Endothelial cell of umbilical vein (primary cell): ENCODE measurements at regions not wholly inside any gene's neighbourhood (a gene's known extent, or its start where the extent isn't known, plus 50 kb on each side); places are given as distances from the start of the nearest gene placed in this dataset.

Experiments
- BruUV-seq: library from RNA; stranded (reverse); fragments of 400-500 nt; replicated peaks from 2 replicates; lab custom pipeline; 2021; lab: Mats Ljungman, UMichigan
- CTCF ChIA-PET: fragments of 300-600, 350-600 bp; sonication (Branson Sonifier 250); formaldehyde crosslinking; loops from one replicate; lab custom pipeline; 2021; ENCODE audit warnings: antibody characterized with exemption, inconsistent platforms; lab: Charles Lee
- POLR2A ChIA-PET: fragments of 300-600, 350-600 bp; sonication (Branson Sonifier 250); formaldehyde crosslinking; loops from one replicate; lab custom pipeline; 2021; ENCODE audit warnings: antibody characterized with exemption, inconsistent platforms; lab: Charles Lee
- DNase-seq: peaks from one replicate; pipeline ENCODE4 v3.0.0-alpha.2; 2011; ENCODE audit warnings: low read depth, low spot score
- FAIRE-seq: peaks from 2 replicates; lab custom pipeline; 2011; peaks lifted over from hg19 to GRCh38; lab: Jason Lieb, UNC
- H2AFZ ChIP-seq: 2 replicates; pipeline ENCODE4 v1.6.0; 2012; ENCODE audit warnings: low read depth, low read length, control low read depth, inconsistent platforms
- H3K27ac ChIP-seq: 2 replicates; pipeline ENCODE4 v1.5.1; 2011; ENCODE audit warnings: low read depth, mild to moderate bottlenecking, control low read depth, low read length, moderate library complexity; ENCODE audit not compliant: insufficient read depth
- H3K27me3 ChIP-seq, 2 experiments: 2 replicates each; pipeline versions ENCODE4 v1.6.0 to v1.6.1; 2011; ENCODE audit warnings: low read length in 2 of 2, mixed read lengths in 1 of 2; ENCODE audit not compliant: control insufficient read depth in 2 of 2, insufficient read depth in 2 of 2
- H3K36me3 ChIP-seq, 2 experiments: 2 replicates in 1 of 2; 3 replicates in 1 of 2; pipeline ENCODE4 v1.5.1; 2011; ENCODE audit warnings: low read length in 2 of 2, mild to moderate bottlenecking in 1 of 2, moderate library complexity in 1 of 2; ENCODE audit not compliant: control insufficient read depth in 2 of 2, insufficient read depth in 2 of 2; ENCODE audit errors: extremely low read depth in 1 of 2
- H3K4me1 ChIP-seq: 3 replicates; pipeline ENCODE4 v1.5.1; 2011; ENCODE audit warnings: mild to moderate bottlenecking, low read length; ENCODE audit not compliant: control insufficient read depth, insufficient read depth; ENCODE audit errors: extremely low read depth
- H3K4me2 ChIP-seq: 2 replicates; pipeline ENCODE4 v1.6.1; 2011; ENCODE audit warnings: low read length, control low read depth, mixed read lengths; ENCODE audit not compliant: insufficient read depth
- H3K4me3 ChIP-seq, 3 experiments: fragments of 200-600 bp in 1 of 3; sonication (generic), shearing (Covaris generic) in 1 of 3; replicated peaks in 1 of 3; 2 replicates each; pipeline ENCODE4 v1.5.1; 2011 to 2016; ENCODE audit warnings: control low read depth in 3 of 3, low read length in 3 of 3, mild to moderate bottlenecking in 2 of 3, inconsistent platforms in 1 of 3, low read depth in 1 of 3, moderate library complexity in 1 of 3; ENCODE audit not compliant: insufficient read depth in 1 of 3
- H3K79me2 ChIP-seq: 2 replicates; pipeline ENCODE4 v1.6.0; 2012; ENCODE audit warnings: low read length, inconsistent platforms; ENCODE audit not compliant: control insufficient read depth, insufficient read depth
- H3K9ac ChIP-seq: replicated peaks from 2 replicates; pipeline ENCODE3; 2011; ENCODE audit warnings: low read length, control low read depth; ENCODE audit not compliant: insufficient read depth; ENCODE audit errors: extremely low read depth
- H3K9me1 ChIP-seq: replicated peaks from 3 replicates; pipeline ENCODE4 v1.6.0; 2011; ENCODE audit warnings: mild to moderate bottlenecking, low read length; ENCODE audit not compliant: control insufficient read depth, insufficient read depth; ENCODE audit errors: extremely low read depth
- H3K9me3 ChIP-seq: replicated peaks from 2 replicates; pipeline ENCODE4 v1.5.1; 2012; ENCODE audit warnings: low read length, inconsistent platforms; ENCODE audit not compliant: control insufficient read depth, insufficient read depth
- H4K20me1 ChIP-seq: replicated peaks from 2 replicates; pipeline ENCODE3; 2011; ENCODE audit warnings: mild to moderate bottlenecking, low read length; ENCODE audit not compliant: control insufficient read depth, insufficient read depth; ENCODE audit errors: extremely low read depth
- EZH2 ChIP-seq: IDR thresholded peaks from 2 replicates; pipeline ENCODE4 v1.6.1; 2012; ENCODE audit warnings: borderline replicate concordance, low read depth, mild to moderate bottlenecking, moderate library complexity, low read length, inconsistent platforms; ENCODE audit not compliant: severe bottlenecking
- FOS ChIP-seq: IDR thresholded peaks from 2 replicates; pipeline ENCODE4 v1.6.1; 2011; ENCODE audit warnings: mild to moderate bottlenecking, low read length, moderate library complexity, borderline replicate concordance; ENCODE audit not compliant: insufficient read depth
- GATA2 ChIP-seq: IDR thresholded peaks from 2 replicates; pipeline ENCODE4 v1.7.0; 2011; ENCODE audit warnings: low read depth, mild to moderate bottlenecking, moderate library complexity, mixed read lengths, low read length; ENCODE audit not compliant: insufficient read length, insufficient read depth
- JUN ChIP-seq: IDR thresholded peaks from 2 replicates; pipeline ENCODE4 v1.6.1; 2011; ENCODE audit warnings: borderline replicate concordance, low read depth; ENCODE audit not compliant: insufficient read length, insufficient read depth
- MAX ChIP-seq: IDR thresholded peaks from 2 replicates; pipeline ENCODE4 v1.6.1; 2011; ENCODE audit not compliant: insufficient read depth, insufficient read length
- MYC ChIP-seq: IDR thresholded peaks from one replicate; pipeline ENCODE4 v1.6.1; 2011; ENCODE audit warnings: mild to moderate bottlenecking, low read depth, low read length
- POLR2A ChIP-seq: IDR thresholded peaks from 2 replicates; pipeline ENCODE4 v1.6.1; 2012; ENCODE audit warnings: low read depth, mild to moderate bottlenecking, control low read depth, low read length
- POLR2AphosphoS5 ChIP-seq: IDR thresholded peaks from 2 replicates; pipeline ENCODE4 v1.6.1; 2012; ENCODE audit warnings: low read depth, mild to moderate bottlenecking, control low read depth, low read length, moderate library complexity; ENCODE audit not compliant: insufficient read depth
- dilution Hi-C: fragments of 300-500 bp; cut with MboI; formaldehyde crosslinking; loops from one replicate; pipeline ENCODE4 v1.15.0; 2019; ENCODE audit warnings: low sequenced_read_pairs; ENCODE audit not compliant: extremely low pct_ligation_motif_present
- intact Hi-C: fragments of 100-400 bp; cut with micrococcal nuclease; formaldehyde crosslinking; loops from one replicate; pipeline ENCODE4 v1.10.0; 2022

GRCh38 chr1:199665371-199665770, 362.1 kb upstream of the NR5A2 start:
- H3K27ac ChIP-seq, result no peak overlapping the region
- H3K79me2 ChIP-seq, result no peaks in the 10 kb centered on the region
- H3K36me3 ChIP-seq, result no peaks in the 10 kb centered on the region
- BruUV-seq, result no TSS peak
- TF ChIP-seq POLR2AphosphoS5, result no peak
- no peak for TF ChIP-seq JUN
- no peak for TF ChIP-seq FOS
- TF ChIP-seq MYC, result no peak
- no peak for TF ChIP-seq POLR2A
- no peak for TF ChIP-seq MAX
- TF ChIP-seq GATA2, result no peak
- no peak for TF ChIP-seq EZH2
- H4K20me1 ChIP-seq, result no peaks in the 10 kb centered on the region
- H2AFZ ChIP-seq, result no peak overlapping the region
- intact Hi-C loops (no loop called here), dilution Hi-C loops (no loop called here)
- DNase-seq, result no peak
- POLR2A ChIA-PET, result no interaction called here
- no peak overlapping the region for H3K4me3 ChIP-seq
- H3K9ac ChIP-seq, result no peak overlapping the region
- CTCF ChIA-PET, result no interaction called here
- H3K4me1 ChIP-seq, result no peaks in the 10 kb centered on the region
- no peak for FAIRE-seq
- H3K9me3 ChIP-seq, result no peaks in the 10 kb centered on the region
- H3K27me3 ChIP-seq, result no peaks in the 10 kb centered on the region
- H3K9me1 ChIP-seq, result no peaks in the 10 kb centered on the region
- no peak overlapping the region for H3K4me2 ChIP-seq

- Histone ChIP-seq H3K9me3 (no peaks in the 10 kb centered on the region), H3K9ac (no peak overlapping the region), H2AFZ (no peak overlapping the region), H3K4me1 (no peaks in the 10 kb centered on the region), H3K4me2 (no peak overlapping the region), H4K20me1 (no peaks in the 10 kb centered on the region), H3K79me2 (no peaks in the 10 kb centered on the region), H3K4me3 (no peak overlapping the region), H3K36me3 (no peaks in the 10 kb centered on the region), H3K9me1 (no peaks in the 10 kb centered on the region), H3K27me3 (no peaks in the 10 kb centered on the region), H3K27ac (no peak overlapping the region)
- no TSS peak for BruUV-seq
- intact Hi-C loops (no loop called here), dilution Hi-C loops (no loop called here)
- CTCF ChIA-PET, result interaction anchor here (0.6 to 0.9 kb wide), 2 partner anchors 82 to 911 kb away, joined by 3 read pairs; no protein-coding TSS in a partner anchor
- TF ChIP-seq MYC (no peak), POLR2A (no peak)
- POLR2A ChIA-PET, result no interaction called here
- no peak for FAIRE-seq
- DNase-seq, result no peak
Measured at GRCh38 chr1:199667089-199667488, 360.4 kb upstream of the NR5A2 start.
